ENCODE measurements at regions not wholly inside any gene's neighbourhood (a gene's known extent, or its start where the extent isn't known, plus 50 kb on each side); places are given as distances from the start of the nearest gene placed in this dataset.
"Not testable (repeated sequence)": the region's sequence is repeated elsewhere in the genome, so short reads cannot be mapped to it uniquely, and the experiment has no call there.

DNA sequence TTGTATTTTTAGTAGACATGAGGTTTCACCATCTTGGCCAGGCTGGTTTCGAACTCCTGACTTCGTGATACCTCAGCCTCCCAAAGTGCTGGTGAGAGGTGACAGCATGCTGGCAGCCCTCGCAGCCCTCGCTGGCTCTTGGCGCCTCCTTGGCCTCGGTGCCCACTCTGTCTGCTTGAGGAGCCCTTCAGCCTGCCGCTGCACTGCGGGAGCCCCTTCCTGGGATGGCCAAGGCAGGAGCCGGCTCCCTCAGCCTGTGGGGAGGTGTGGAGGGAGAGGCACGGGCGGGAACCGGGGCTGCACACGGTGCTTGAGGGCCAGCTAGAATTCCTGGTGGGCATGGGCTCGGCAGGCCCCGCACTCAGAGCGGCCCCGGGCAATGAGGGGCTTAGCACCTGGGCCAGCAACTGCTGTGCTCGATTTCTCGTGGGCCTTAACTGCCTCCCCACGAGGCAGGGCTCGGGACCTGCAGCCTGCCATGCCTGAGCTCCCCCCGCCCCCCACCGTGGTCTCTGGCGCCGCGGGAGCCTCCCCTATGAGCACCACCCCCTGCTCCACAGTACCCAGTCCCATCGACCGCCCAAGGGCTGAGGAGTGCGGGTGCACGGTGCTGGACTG lies 96.5 kb upstream of the RHOBTB1 start:
- no peak for DNase-seq

DNA sequence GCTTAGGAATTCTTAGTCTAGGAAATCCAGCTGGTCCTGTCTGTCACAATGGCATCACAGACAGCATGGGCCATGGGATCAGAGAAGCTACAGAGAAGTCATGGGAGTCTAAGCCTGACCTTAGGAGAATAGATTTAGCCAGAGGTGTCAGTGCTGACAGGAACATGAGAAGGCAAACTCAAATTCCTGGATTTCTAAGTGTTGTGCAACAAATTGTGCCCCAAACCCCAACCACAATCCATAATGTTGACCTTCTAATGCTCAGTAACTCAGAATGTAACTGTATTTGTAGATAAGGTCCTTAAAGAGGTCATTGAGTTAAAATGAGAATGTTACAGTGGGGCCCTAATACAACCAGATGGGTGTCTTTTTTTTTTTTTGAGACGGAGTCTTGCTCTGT lies 95.9 kb upstream of the RHOBTB1 start:
- no peak for DNase-seq

DNA sequence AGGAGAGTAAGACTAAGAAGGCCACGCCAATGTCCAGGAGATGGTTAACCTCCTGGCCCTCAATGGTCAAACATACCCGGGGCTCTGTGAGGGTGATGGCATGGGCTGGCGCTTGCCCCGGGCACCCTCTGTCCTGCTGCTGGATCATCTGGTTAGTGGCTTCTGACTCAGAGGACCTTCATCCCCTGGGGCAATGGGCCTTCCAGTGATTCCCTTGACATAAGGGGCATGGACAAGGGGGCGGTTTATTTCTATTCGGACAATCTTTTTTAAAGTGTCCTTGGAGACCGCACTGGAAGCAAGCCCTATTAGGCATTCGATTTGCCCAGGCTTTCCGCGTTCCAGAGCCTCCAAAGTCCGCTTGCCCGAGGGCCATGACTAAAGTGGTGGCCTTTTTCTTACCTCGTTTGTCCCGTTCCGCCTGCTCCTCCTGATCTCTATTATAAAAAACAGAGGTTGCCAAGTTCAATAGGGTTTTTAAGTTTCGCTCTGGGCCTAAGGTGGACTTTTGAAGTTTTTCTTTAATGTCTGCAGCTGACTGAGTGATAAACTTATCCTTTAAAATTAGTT lies 93.4 kb upstream of the RHOBTB1 start:
- not testable (repeated sequence) for DNase-seq

GRCh38 chr10:61036148-61036547 lies 92.2 kb upstream of the RHOBTB1 start:
- DNase-seq: not testable (repeated sequence)

- DNase-seq: no peak
Measured at GRCh38 chr10:61031341-61031740, 87.4 kb upstream of the RHOBTB1 start.

DNA sequence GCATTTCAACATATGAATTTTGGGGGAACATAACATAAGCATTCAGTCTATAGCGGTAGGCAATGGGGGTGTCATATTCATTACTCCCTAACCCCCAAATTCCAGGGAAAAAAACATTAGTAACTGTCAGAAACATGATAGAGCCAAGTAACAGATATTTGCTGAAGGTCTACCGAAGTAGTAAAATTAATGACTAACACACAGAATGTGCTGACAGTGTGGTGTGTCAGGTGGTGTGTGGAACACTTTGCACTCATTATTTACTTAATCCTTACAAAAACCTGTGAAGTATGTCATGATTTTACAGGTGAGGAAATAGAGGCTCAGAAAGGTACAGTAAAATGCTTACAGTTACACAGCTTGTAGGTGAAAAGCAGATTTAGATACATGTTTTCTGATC lies 85.4 kb upstream of the RHOBTB1 start:
- no peak for DNase-seq

GRCh38 chr10:61028861-61029361 lies 84.9 kb upstream of the RHOBTB1 start:
- DNase-seq: no peak

GRCh38 chr10:61024856-61025201 lies 80.8 kb upstream of the RHOBTB1 start:
- DNase-seq: no peak

DNA sequence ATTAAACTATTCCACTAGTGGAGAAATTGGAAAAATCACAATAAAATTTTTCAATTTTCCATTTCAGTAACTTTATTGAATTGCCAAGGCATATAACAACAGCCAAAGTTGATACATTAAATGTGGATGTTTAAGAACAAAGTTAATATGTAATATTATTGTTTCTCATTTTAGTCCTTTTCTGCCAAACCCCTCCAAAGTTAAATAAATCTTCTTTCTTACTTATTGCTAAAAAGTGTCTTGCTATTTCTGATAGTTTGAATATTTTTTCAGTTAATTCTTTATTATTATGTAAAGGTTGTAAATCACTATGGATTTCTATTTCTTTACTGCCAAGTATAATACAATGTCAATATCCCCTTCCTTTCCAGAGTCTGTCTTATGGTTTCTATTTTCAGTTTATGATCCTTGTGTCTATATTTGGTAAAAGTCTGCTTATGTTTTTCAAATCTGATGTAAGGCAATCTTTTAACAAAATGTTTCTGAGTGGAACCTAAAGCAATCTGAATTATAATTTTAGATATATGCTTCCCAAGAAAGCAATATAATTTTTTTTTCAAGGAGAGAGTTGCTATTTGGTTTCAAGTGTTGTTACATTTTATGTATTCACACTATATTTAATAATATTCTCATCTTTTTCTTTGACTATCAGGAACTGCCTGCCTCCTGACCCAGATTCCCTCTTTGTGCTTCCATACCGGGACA lies 80.3 kb upstream of the RHOBTB1 start:
- no peak for DNase-seq

DNA sequence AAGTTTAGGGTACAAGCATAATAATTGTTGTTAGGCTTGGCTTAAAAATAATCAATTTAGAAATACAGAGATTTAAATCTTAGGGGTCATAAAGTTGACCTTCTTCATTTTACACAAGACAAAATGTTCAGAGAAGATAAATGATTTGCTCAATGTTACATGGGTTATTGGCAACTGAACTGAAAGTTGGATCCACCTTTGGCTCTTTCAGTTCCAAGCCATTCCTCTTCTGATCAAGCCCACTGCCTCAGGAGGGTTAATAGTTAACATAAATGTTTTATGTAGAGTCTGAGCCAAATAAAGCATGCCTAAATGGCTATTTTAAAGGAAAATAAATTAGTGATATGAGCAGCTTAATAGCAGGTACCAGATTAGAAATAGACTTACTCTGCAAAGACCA lies 79.1 kb upstream of the RHOBTB1 start:
- DNase-seq: no peak

- DNase-seq: no peak
Measured at GRCh38 chr10:61021926-61022325, 77.9 kb upstream of the RHOBTB1 start.

DNA sequence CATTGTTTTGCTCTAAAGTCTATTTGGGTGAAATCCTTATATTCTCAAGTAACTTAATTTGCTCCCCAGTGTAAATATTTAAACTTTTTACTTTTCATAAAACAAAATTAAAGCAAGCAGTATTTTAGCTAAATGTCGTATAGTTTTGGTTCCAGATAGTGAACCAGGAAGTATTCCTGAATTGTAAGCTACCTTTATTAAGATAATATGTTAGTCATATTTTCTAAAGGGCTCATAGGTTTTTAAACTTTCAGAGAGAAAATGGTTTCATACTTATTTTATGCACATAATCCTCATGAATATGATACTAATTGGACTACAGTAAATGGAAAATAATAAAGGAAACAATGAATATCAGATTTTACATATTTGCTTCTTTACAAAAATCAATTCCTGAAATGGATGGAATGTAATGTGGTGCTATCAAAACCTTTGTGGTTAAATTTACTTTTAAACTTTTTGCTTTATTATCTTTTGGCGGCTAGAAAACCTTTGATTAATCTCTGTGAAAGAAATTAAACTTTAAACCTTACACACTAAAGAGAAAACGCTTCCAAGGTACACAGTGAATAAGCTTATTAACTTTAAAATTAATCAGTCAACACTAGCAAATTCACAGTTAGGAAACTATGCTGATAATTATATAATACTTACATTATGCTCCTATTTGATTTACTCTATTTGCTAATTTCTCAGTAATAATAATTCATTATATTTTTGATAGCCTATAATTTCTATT lies 76.6 kb upstream of the RHOBTB1 start:
- no peak for DNase-seq

DNA sequence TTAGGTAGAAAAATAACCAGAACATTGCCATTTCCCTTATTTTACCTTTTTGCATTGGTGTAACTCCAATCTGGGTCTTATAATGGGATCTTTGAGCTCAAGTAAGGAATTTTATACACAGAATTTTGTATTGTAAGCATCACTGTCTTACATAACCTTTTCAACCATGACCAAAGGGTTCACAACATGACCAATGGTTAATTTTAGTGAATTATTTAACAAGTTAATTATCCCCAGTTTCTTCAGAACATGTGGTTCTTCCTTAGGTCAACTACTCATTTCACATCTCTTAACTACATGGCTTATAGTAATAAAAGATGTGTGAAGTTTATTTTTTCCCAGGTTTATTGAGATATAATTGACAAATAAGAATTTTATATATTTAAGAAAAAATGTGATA lies 74.2 kb upstream of the RHOBTB1 start:
- no peak for DNase-seq

DNA sequence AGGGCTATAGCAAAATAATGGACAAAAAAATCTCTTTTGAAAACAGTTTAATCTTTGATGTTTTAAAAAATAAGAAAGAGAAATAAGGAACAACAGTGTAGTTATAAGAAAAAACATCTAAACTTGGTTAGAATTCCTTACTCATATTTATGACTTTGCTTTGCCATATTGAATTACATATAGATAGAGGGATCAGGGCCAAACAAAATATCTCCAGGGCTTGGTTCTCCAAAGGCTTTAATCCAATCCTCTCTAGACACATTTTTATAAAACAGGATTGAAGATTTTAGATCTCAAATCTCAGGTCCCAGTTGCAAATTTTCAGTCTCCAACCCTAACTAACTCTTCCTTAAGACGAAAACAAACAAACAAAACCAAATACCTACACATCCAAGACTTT lies 72.6 kb upstream of the RHOBTB1 start:
- no peak for DNase-seq

DNA sequence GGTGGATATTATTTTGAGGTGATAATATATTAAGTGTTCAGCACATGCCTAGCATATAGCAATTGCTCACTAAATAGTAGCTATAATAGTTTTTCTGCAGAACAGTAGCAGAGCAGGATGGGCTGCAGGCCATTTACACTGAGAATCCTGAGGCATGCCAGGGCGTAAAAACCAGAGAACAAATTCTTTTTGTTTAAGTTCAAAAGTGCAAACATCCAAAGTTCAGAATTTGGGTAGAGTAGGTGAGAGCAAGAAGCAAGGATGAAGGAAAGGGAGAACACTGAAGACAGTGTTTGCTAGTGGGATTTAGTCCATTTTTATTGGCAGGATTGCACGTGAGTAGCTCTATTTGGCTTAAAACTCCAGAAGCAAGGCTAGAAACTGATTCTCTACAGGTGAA lies 72.0 kb upstream of the RHOBTB1 start:
- no peak for DNase-seq

GRCh38 chr10:61010863-61011262 lies 66.9 kb upstream of the RHOBTB1 start:
- DNase-seq: no peak

- not testable (repeated sequence) for DNase-seq
Measured at GRCh38 chr10:61003069-61003468, 59.1 kb upstream of the RHOBTB1 start.

GRCh38 chr10:61001731-61002122 lies 57.7 kb upstream of the RHOBTB1 start:
- DNase-seq: no peak

- peak; percentile 33 for DNase-seq
Measured at GRCh38 chr10:61000769-61001730, 57.1 kb upstream of the RHOBTB1 start.

DNA sequence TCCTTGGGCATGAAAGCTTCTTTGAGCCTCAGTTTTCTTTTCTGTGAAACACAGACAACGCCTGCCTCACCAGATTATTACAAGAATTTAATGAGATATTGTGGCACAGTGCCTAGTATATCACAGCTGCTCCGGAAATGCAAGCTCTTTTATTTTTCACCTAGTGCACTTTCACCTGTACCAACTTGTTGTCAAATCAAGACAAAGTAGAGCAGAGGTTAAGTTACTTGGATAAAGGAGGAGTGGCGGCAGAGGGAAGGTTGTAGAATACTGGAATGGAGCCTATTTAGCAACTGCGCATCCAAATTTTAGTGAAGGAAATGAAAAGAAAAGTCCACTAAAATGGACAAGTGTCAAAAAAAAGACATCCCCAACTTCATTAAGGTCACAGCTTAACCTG lies 54.9 kb upstream of the RHOBTB1 start:
- DNase-seq: no peak

GRCh38 chr10:60994128-60994527 lies 50.1 kb upstream of the RHOBTB1 start:
- no peak for DNase-seq
